ENCODE measurements at regions not wholly inside any gene's neighbourhood (a gene's known extent, or its start where the extent isn't known, plus 50 kb on each side); places are given as distances from the start of the nearest gene placed in this dataset.

DNA sequence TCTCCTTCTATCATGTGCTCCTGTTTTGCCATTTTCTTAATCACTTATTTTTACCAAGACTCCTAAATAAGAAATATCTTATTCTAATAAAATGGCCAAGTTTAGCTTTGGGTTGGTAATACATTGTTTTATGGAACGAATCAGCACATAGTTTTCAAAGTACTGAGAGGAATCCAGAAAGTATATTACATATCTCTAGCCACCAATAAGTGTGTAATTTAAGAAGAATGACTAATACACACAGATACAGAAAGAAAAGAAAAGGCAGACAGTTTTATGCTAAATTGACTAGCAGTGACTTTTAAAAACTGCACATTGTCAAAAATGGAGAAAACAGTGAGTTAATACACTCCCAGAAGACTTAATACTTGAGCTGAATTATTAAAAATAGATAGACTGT lies 167.0 kb upstream of the IL15 start:
- TF ChIP-seq CTBP1 (IDR thresholded peaks at IDR 0.05; ENCODE audit: borderline replicate concordance) (no peak), FOXK2 (IDR thresholded peaks at IDR 0.05) (no peak), HDGF (IDR thresholded peaks at IDR 0.05; ENCODE audit: borderline replicate concordance) (no peak)

Measured in HEK293T (cell line).